LNCAP (cell line): ENCODE measurements at regions not wholly inside any gene's neighbourhood (a gene's known extent, or its start where the extent isn't known, plus 50 kb on each side); places are given as distances from the start of the nearest gene placed in this dataset.

ENCODE experiments used
- TF ChIP-seq, protein P1 (sequence below): fragments of 450-650 bp; IDR thresholded peaks from 2 replicates; pipeline ENCODE4 v1.5.1; 2017; ENCODE audit warnings: mild to moderate bottlenecking

DNA sequence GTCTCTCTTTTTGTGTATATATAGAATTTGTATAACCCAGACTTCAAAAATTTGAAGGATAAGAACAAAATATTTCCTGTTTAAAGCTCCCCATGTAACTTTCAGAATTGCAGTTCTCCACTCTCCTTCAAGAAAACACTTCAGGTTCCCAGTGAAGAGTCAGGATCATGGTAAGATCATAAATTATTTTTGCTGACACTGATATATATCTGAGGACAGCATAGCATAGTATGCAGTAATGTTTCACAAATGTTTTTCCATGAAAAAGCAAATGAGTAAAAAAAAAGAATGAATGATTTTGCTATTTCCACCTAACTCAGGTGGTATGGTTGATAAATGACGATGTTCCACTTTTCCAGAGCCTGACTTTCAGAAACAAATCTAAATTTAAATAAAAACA is 545.6 kb upstream of the EPHA7 start:
- TF ChIP-seq, protein P1, sequence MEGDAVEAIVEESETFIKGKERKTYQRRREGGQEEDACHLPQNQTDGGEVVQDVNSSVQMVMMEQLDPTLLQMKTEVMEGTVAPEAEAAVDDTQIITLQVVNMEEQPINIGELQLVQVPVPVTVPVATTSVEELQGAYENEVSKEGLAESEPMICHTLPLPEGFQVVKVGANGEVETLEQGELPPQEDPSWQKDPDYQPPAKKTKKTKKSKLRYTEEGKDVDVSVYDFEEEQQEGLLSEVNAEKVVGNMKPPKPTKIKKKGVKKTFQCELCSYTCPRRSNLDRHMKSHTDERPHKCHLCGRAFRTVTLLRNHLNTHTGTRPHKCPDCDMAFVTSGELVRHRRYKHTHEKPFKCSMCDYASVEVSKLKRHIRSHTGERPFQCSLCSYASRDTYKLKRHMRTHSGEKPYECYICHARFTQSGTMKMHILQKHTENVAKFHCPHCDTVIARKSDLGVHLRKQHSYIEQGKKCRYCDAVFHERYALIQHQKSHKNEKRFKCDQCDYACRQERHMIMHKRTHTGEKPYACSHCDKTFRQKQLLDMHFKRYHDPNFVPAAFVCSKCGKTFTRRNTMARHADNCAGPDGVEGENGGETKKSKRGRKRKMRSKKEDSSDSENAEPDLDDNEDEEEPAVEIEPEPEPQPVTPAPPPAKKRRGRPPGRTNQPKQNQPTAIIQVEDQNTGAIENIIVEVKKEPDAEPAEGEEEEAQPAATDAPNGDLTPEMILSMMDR = no peak

DNA sequence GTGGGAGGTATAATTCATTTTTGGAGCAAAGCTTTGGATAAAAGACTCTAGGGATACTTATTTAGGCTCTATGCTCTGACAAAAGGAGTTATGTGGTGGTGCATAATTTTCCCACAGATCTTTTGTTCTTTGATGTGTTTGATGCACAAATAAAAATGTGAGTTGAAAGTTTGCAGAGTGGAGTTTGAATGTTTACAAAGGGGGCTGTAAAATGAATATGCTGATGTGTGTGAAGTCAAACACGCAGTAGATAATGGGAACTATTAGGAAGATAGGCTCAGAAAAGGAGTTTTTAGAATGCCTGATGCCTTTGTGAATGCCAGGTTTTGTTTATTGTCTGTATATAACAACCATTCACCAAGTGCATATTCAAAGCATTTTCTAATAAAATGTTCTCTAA is 545.0 kb upstream of the EPHA7 start:
- TF ChIP-seq, protein P1 = no peak

DNA sequence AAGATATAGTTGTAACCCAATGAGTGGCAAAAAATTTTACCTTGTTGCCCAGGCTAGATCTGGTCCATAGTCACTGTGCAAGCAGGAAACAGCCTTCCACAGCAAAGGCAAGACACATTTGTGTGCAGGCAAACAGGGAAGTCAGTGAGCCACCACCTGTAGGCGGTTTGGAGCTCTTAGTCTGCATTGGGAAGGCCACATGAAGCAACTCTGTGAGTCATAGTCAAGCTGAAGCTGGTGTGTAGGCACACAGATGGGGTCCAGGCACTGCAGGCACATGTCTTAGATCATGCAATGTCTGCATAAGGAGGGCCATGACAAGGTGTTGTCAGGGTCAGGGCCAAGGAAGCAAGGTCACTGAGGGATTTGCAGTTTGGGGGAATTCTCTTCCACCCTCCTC is 543.2 kb upstream of the EPHA7 start:
- TF ChIP-seq, protein P1 = no peak

DNA sequence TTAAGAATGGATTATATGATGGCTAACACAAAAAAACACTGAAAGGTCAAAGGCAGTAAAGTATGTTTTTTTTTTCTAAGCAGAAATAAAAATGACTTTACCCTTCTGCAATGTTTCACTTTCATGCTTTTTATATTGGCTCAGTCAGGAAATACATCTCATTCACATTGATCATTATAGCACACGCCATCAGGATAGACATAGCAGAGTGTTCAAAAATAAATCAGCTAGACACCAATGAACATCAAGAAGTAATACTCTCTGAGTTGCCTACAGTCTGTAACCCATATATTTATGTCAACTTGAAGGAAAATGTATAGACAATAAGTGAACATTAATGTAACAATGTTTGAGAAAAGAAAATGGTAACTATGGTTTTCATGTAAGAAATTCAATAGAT is 535.2 kb upstream of the EPHA7 start:
- TF ChIP-seq, protein P1 = no peak

DNA sequence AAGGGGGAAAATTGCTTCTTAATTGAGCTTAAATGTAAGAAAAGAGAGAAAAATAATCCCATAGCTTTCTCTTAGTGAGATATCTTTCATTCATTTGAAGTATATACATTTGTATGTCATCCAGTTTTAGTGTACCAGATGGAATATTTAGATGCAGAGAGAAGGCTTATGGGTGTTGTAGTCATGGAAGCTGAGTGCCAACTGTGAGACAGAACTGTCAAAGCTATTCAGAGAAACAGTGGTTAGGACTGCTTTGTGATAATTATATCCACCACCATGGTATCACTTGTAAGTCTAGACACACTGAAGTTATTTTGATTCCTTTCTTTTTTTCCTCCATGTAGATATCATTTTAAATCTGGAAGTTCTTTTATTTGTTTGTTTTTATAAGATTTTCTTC is 524.3 kb upstream of the EPHA7 start:
- TF ChIP-seq, protein P1 = no peak

DNA sequence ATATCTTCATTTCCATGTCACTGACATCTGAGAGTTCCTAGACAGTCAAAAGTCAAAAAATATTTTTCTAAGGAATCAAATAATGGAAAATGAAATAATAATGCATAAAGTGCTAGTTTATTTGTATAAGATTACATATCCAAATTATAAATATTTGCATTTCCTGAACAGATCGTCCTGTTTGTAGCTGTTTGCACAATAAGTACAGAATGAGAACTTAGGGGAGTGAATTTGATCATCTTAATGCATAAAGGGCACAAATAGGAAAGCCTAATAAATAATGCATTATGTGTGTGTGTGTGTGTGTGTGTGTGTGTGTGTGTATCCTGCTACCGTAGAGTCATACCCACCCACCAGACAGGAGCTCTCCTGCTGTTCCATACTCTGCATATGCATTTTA is 521.0 kb upstream of the EPHA7 start:
- TF ChIP-seq, protein P1 = no peak

DNA sequence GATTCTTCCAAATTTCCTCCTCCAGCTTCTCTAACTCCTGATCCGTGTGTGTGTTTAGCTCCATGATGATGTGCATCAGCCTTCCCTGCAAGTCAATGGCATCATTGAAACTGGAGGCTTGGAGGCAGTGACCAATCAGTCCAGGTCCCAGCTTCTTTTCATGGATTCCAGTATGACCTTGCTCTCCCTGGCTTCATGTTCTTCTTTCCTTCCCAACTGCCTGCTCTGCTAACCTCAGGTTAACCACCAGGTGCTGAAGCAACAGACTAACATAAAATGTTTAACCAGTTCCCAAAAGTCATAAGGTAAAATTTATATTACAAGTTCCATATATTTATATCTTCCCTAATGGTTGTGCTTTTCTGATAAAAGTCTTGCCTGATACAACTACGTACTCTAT is 512.8 kb upstream of the EPHA7 start:
- TF ChIP-seq, protein P1 = no peak

DNA sequence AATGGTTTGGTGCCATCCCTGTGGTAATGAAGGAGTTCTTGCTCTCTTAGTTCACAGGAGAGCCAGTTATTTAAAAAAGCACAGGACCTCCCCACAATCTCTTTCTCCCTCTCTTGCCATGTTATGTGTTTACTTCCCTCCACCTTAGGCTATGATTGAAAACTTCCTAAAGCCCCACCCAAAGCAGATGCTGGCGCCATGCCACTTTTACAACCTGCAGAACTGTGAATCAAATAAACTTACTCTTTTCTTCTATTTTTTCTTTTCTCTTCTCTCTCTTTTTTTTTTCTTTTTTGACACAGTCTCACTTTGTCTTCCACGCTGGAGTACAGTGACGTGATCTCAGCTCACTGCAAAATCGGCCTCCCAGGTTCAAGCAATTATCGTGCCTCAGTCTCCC is 508.4 kb upstream of the EPHA7 start:
- TF ChIP-seq, protein P1 = no peak
